ENCODE measurements at regions not wholly inside any gene's neighbourhood (a gene's known extent, or its start where the extent isn't known, plus 50 kb on each side); places are given as distances from the start of the nearest gene placed in this dataset.
"Not testable (repeated sequence)": the region's sequence is repeated elsewhere in the genome, so short reads cannot be mapped to it uniquely, and the experiment has no call there.

- no peaks in the 10 kb centered on the region for H3K27me3 ChIP-seq (ENCODE audit: control insufficient read depth, insufficient read depth, low read length)
- H3K4me1 ChIP-seq (ENCODE audit: control insufficient read depth, insufficient read depth, low read length): no peaks in the 10 kb centered on the region
- 50% methylated on average over 1 of the region's 1 CpG for whole genome bisulfite sequencing (ENCODE audit: insufficient coverage)
- DNase-seq: no peak
- H3K9me3 ChIP-seq (replicated peaks; ENCODE audit: control insufficient read depth, low read depth, low read length): no peaks in the 10 kb centered on the region
- H3K4me3 ChIP-seq (ENCODE audit: low read length): no peak overlapping the region
- H3K36me3 ChIP-seq (ENCODE audit: control insufficient read depth, insufficient read depth, low read length): no peaks in the 10 kb centered on the region
- H3K27ac ChIP-seq (ENCODE audit: low read length): no peak overlapping the region
Measured at GRCh38 chr5:148880197-148880596, 53.8 kb downstream of the ADRB2 start.

- no peak overlapping the region for H3K4me3 ChIP-seq (ENCODE audit: low read length)
- no peaks in the 10 kb centered on the region for H3K9me3 ChIP-seq (replicated peaks; ENCODE audit: control insufficient read depth, low read depth, low read length)
- H3K36me3 ChIP-seq (ENCODE audit: control insufficient read depth, insufficient read depth, low read length): no peaks in the 10 kb centered on the region
- no peak for DNase-seq
- H3K27me3 ChIP-seq (ENCODE audit: control insufficient read depth, insufficient read depth, low read length): no peaks in the 10 kb centered on the region
- no peak overlapping the region for H3K27ac ChIP-seq (ENCODE audit: low read length)
- H3K4me1 ChIP-seq (ENCODE audit: control insufficient read depth, insufficient read depth, low read length): no peaks in the 10 kb centered on the region
- 73% methylated on average over 1 of the region's 2 CpGs for WGBS (ENCODE audit: insufficient coverage)
Measured at GRCh38 chr5:148880696-148881095, 54.3 kb downstream of the ADRB2 start.

DNA sequence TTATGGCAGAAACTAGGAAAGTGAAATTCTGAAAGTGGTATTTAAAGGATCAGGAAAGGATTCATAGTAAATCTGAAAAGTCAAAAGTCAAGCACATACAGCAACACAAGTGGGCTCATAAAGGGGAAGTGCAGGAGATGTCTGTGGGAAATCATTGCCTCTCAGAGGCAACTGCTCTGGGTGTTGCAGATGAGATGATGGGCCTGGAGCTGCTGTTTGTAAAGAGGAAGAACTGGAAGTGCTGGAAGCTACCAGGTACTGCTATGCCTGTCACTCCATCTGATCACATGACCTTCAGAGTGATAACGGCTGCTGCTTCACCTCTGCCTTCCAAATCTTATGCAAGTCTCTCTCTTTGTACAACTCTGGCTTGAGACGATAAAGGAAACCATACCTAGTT is 55.9 kb downstream of the ADRB2 start:
- H3K36me3 ChIP-seq (ENCODE audit: control insufficient read depth, insufficient read depth, low read length): no peaks in the 10 kb centered on the region
- no peaks in the 10 kb centered on the region for H3K27me3 ChIP-seq (ENCODE audit: control insufficient read depth, insufficient read depth, low read length)
- no peak overlapping the region for H3K27ac ChIP-seq (ENCODE audit: low read length)
- peak; percentile 45 for DNase-seq
- 60% methylated on average over 1 of the region's 2 CpGs for WGBS (ENCODE audit: insufficient coverage)
- no peaks in the 10 kb centered on the region for H3K9me3 ChIP-seq (replicated peaks; ENCODE audit: control insufficient read depth, low read depth, low read length)
- H3K4me3 ChIP-seq (ENCODE audit: low read length): no peak overlapping the region
- H3K4me1 ChIP-seq (ENCODE audit: control insufficient read depth, insufficient read depth, low read length): no peaks in the 10 kb centered on the region

GRCh38 chr5:148884339-148885020 is 58.1 kb downstream of the ADRB2 start:
- Histone ChIP-seq H3K4me3 (ENCODE audit: low read length) (no peak overlapping the region), H3K27me3 (ENCODE audit: control insufficient read depth, insufficient read depth, low read length) (no peaks in the 10 kb centered on the region), H3K36me3 (ENCODE audit: control insufficient read depth, insufficient read depth, low read length) (no peaks in the 10 kb centered on the region), H3K27ac (ENCODE audit: low read length) (no peak overlapping the region), H3K9me3 (replicated peaks; ENCODE audit: control insufficient read depth, low read depth, low read length) (no peaks in the 10 kb centered on the region), H3K4me1 (ENCODE audit: control insufficient read depth, insufficient read depth, low read length) (no peaks in the 10 kb centered on the region)
- DNase-seq: no peak
- no CpG with 5 or more reads among the region's 3 CpGs for WGBS (ENCODE audit: insufficient coverage)

DNA sequence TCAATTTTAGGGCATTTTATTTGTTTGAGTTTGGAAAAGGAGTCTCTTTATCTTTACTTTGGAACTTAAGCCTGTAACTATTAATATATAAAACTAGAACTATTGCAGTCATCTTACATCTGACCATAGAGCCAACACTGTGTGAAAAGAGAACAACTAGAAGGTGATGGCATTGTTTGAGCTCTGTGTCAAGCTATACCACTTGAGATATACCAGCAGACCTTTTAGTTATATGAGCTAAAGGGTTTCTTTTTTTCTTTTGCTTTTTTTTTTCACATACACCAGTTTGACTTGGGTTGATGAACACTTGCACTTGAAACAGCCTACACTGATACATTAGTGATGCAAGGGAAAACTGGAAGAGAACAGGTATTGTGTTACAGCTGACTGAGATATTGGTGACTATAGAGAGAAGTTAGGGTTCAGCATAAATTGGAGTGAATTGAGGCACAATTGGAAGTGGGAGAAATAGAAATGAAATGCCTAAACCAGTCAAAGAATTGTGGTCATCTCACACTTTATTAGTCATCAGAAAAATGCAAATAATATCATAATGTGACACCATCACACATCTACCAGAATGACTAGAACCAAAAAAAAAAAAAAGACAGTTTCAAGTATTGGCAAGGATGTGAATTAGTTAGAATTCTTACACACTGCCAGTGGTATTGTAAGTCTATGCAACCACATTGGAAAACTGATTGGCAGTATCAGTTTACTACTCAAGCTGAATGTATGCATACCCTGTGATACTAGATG is 60.9 kb downstream of the ADRB2 start:
- no peaks in the 10 kb centered on the region for H3K27me3 ChIP-seq (ENCODE audit: control insufficient read depth, insufficient read depth, low read length)
- no peak overlapping the region for H3K4me3 ChIP-seq (ENCODE audit: low read length)
- peaks cover 5% of the 10 kb centered on the region for H3K9me3 ChIP-seq (replicated peaks; ENCODE audit: control insufficient read depth, low read depth, low read length)
- H3K36me3 ChIP-seq (ENCODE audit: control insufficient read depth, insufficient read depth, low read length): no peaks in the 10 kb centered on the region
- no peaks in the 10 kb centered on the region for H3K4me1 ChIP-seq (ENCODE audit: control insufficient read depth, insufficient read depth, low read length)
- DNase-seq: no peak
- H3K27ac ChIP-seq (ENCODE audit: low read length): no peak overlapping the region

- not testable (repeated sequence) for H3K4me1 ChIP-seq (ENCODE audit: control insufficient read depth, insufficient read depth, low read length); H3K9me3 ChIP-seq (replicated peaks; ENCODE audit: control insufficient read depth, low read depth, low read length); DNase-seq; H3K27ac ChIP-seq (ENCODE audit: low read length); H3K27me3 ChIP-seq (ENCODE audit: control insufficient read depth, insufficient read depth, low read length); H3K4me3 ChIP-seq (ENCODE audit: low read length); H3K36me3 ChIP-seq (ENCODE audit: control insufficient read depth, insufficient read depth, low read length)
- no CpG with 5 or more reads among the region's 5 CpGs for WGBS (ENCODE audit: insufficient coverage)
Measured at GRCh38 chr5:148889936-148890335, 63.5 kb downstream of the ADRB2 start.

GRCh38 chr5:148895441-148895840 is 69.0 kb downstream of the ADRB2 start:
- no CpG with 5 or more reads among the region's 1 CpG for WGBS (ENCODE audit: insufficient coverage)
- not testable (repeated sequence) for H3K9me3 ChIP-seq (replicated peaks; ENCODE audit: control insufficient read depth, low read depth, low read length); H3K27ac ChIP-seq (ENCODE audit: low read length); DNase-seq; H3K36me3 ChIP-seq (ENCODE audit: control insufficient read depth, insufficient read depth, low read length); H3K4me3 ChIP-seq (ENCODE audit: low read length); H3K27me3 ChIP-seq (ENCODE audit: control insufficient read depth, insufficient read depth, low read length); H3K4me1 ChIP-seq (ENCODE audit: control insufficient read depth, insufficient read depth, low read length)

DNA sequence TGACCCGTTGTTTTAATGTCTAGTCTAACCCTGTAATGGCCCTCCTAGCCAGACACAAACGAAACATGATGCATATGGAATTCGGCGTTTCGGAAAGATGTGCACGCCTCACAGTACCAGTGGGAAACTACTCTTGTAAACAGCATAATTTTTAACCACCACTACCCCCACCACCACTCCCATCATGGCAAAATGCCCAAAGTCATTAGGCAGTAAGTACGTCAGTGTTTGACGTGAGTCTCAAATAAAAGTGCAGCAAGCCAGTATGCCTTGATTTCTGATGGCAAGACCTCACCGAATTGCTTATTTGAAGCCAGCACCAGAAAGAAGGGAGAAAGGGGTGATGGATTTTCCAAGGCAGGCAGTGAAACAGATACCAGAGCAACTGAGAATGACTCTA is 71.4 kb downstream of the ADRB2 start:
- 78% methylated on average over 9 of the region's 9 CpGs for WGBS (ENCODE audit: insufficient coverage)
- Histone ChIP-seq H3K27ac (ENCODE audit: low read length) (no peak overlapping the region), H3K4me1 (ENCODE audit: control insufficient read depth, insufficient read depth, low read length) (no peaks in the 10 kb centered on the region), H3K27me3 (ENCODE audit: control insufficient read depth, insufficient read depth, low read length) (no peaks in the 10 kb centered on the region), H3K4me3 (ENCODE audit: low read length) (no peak overlapping the region), H3K9me3 (replicated peaks; ENCODE audit: control insufficient read depth, low read depth, low read length) (peaks cover 3% of the 10 kb centered on the region), H3K36me3 (ENCODE audit: control insufficient read depth, insufficient read depth, low read length) (no peaks in the 10 kb centered on the region)
- DNase-seq: no peak

GRCh38 chr5:148898413-148899075 is 72.1 kb downstream of the ADRB2 start:
- no CpG with 5 or more reads among the region's 2 CpGs for WGBS (ENCODE audit: insufficient coverage)
- DNase-seq: no peak

DNA sequence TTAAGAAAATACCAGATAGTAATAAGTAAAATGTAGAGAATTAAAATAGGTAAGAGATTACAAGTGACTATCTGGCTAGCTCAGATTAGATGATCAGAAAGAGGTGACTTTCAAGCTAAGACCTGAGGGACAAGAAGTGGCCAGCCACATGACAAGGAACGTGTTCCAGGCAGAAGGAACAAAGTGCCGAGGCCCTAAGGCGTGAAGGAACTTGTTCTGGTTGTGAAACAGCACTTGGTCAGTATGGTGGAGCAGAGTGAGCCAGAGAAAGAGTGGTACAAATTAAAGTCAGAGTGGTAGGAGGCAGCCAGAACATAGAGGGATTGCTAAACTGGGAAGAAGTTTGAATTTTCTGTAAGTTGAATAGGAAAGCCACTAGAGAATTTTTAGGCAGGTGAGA is 73.6 kb downstream of the ADRB2 start:
- no peak overlapping the region for H3K4me3 ChIP-seq (ENCODE audit: low read length)
- WGBS (ENCODE audit: insufficient coverage): 74% methylated on average over 3 of the region's 3 CpGs
- H3K36me3 ChIP-seq (ENCODE audit: control insufficient read depth, insufficient read depth, low read length): no peaks in the 10 kb centered on the region
- peaks cover 5% of the 10 kb centered on the region for H3K4me1 ChIP-seq (ENCODE audit: control insufficient read depth, insufficient read depth, low read length)
- no peaks in the 10 kb centered on the region for H3K27me3 ChIP-seq (ENCODE audit: control insufficient read depth, insufficient read depth, low read length)
- no peaks in the 10 kb centered on the region for H3K9me3 ChIP-seq (replicated peaks; ENCODE audit: control insufficient read depth, low read depth, low read length)
- no peak overlapping the region for H3K27ac ChIP-seq (ENCODE audit: low read length)
- DNase-seq: no peak

More at GRCh38 chr5:148898413-148899075, 72.1 kb downstream of the ADRB2 start:
- Histone ChIP-seq H3K4me3 (ENCODE audit: low read length) (no peak overlapping the region), H3K27me3 (ENCODE audit: control insufficient read depth, insufficient read depth, low read length) (no peaks in the 10 kb centered on the region), H3K9me3 (replicated peaks; ENCODE audit: control insufficient read depth, low read depth, low read length) (no peaks in the 10 kb centered on the region), H3K4me1 (ENCODE audit: control insufficient read depth, insufficient read depth, low read length) (no peaks in the 10 kb centered on the region), H3K36me3 (ENCODE audit: control insufficient read depth, insufficient read depth, low read length) (no peaks in the 10 kb centered on the region), H3K27ac (ENCODE audit: low read length) (no peak overlapping the region)
